Motor neuron (in vitro differentiated cells): ENCODE measurements at regions not wholly inside any gene's neighbourhood (a gene's known extent, or its start where the extent isn't known, plus 50 kb on each side); places are given as distances from the start of the nearest gene placed in this dataset.
"Not testable (repeated sequence)": the region's sequence is repeated elsewhere in the genome, so short reads cannot be mapped to it uniquely, and the experiment has no call there.

Experiments used
- ATAC-seq, 8 experiments: fragments of 200-7000 bp; cut with Tn5 transposase; replicated peaks in 6 of 8; 2 replicates each; pipeline ENCODE4 v1.8.0; 2021; ENCODE audit warnings: mild to moderate bottlenecking in 8 of 8, moderate library complexity in 8 of 8
- H3K27ac ChIP-seq, 2 donors: fragments of 250-450 bp; sonication (Bioruptor Pico); 2 replicates each; pipeline ENCODE4 v1.9.0; 2021; ENCODE audit warnings: antibody characterized with exemption in 2 of 2, mild to moderate bottlenecking in 2 of 2, moderate library complexity in 1 of 2
- H3K4me1 ChIP-seq, 2 donors: fragments of 250-450 bp; sonication (Bioruptor Pico); replicated peaks in 1 of 2; 2 replicates each; pipeline ENCODE4 v1.6.1; 2021; ENCODE audit warnings: antibody characterized with exemption in 2 of 2, mild to moderate bottlenecking in 2 of 2, moderate library complexity in 1 of 2
- H3K4me3 ChIP-seq, 5 donors: fragments of 250-450 bp; sonication (Bioruptor Pico); 2 replicates each; pipeline ENCODE4 v1.9.0; 2021; ENCODE audit warnings: antibody characterized with exemption in 5 of 5, mild to moderate bottlenecking in 5 of 5, moderate library complexity in 4 of 5
- WGBS, 10 experiments: fragments of 450-650 bp; shearing (Covaris generic); methylation state at CpG; one replicate each; pipeline ENCODE4 v1.0.0; 2022; 5-methylcytosine and 5-hydroxymethylcytosine counted together
- in situ Hi-C, 9 experiments: fragments of 400-800 bp; cut with MboI; loops; one replicate each; pipeline ENCODE4 v1.15.0; 2021; ENCODE audit warnings: low sequenced_read_pairs in 9 of 9, low pct_unique_long_range_greater_than_20kb in 2 of 9; ENCODE audit not compliant: unreplicated experiment in 9 of 9

- no peak for ATAC-seq
Observed at GRCh38 chr4:125573368-125573767, 258.6 kb downstream of the FAT4 start.

GRCh38 chr4:125573786-125574185, 259.0 kb downstream of the FAT4 start:
- WGBS, 10 experiments, result 60% methylated on average over 1 of the region's 1 CpG; no CpG with 5 or more reads in 8 of the 10 experiments
- Histone ChIP-seq H3K27ac (no peak overlapping the region), H3K4me1 (no peaks in the 10 kb centered on the region), H3K4me3 (no peak overlapping the region)
- ATAC-seq, result no peak
- in situ Hi-C loops, result no loop called here

More at GRCh38 chr4:125573368-125573767, 258.6 kb downstream of the FAT4 start:
- in situ Hi-C loops, result no loop called here
- H3K4me3 ChIP-seq, result no peak overlapping the region
- no peaks in the 10 kb centered on the region for H3K4me1 ChIP-seq
- 80 to 100% (median 100%) methylated on average over 1 to 2 of the region's 3 CpGs; no CpG with 5 or more reads in 5 of the 10 experiments for WGBS, 10 experiments
- H3K27ac ChIP-seq, result no peak overlapping the region

DNA sequence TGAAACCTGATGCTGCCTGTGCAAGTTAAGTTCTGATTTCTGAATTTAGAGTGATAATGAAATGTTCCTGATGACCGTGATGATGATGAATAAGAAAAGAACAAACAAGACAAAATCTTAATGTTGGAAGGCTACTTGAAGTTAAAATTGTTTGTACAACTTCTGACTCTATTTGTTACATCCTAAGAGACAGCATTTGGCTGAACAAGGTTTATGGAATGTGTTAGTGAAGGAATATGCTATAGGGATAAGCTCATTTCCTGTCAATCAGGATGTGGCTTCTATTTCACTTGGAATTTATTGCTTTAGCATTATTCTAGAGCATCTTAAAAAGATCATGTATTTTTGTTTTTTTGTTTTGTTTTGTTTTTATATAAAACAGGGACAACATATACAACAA, 267.5 kb downstream of the FAT4 start:
- in situ Hi-C loops, result no loop called here
- no peak for ATAC-seq
- WGBS, 10 experiments, result 50 to 100% (median 80%) methylated on average over 1 of the region's 1 CpG; no CpG with 5 or more reads in 5 of the 10 experiments
- Histone ChIP-seq H3K27ac (no peak overlapping the region), H3K4me3 (no peak overlapping the region), H3K4me1 (no peaks in the 10 kb centered on the region)

- Histone ChIP-seq H3K4me3 (no peak overlapping the region), H3K4me1 (no peaks in the 10 kb centered on the region), H3K27ac (no peak overlapping the region)
- in situ Hi-C loops, result no loop called here
- 57 to 100% (median 100%) methylated on average over 1 of the region's 1 CpG; no CpG with 5 or more reads in 5 of the 10 experiments for WGBS, 10 experiments
- no peak for ATAC-seq
Observed at GRCh38 chr4:125590158-125590557, 275.4 kb downstream of the FAT4 start.

- ATAC-seq, result no peak
- in situ Hi-C loops, result no loop called here
- Histone ChIP-seq H3K4me3 (no peak overlapping the region), H3K4me1 (no peaks in the 10 kb centered on the region), H3K27ac (no peak overlapping the region)
- WGBS, 10 experiments, result 86 to 100% (median 95%) methylated on average over 1 to 8 of the region's 8 CpGs
Observed at GRCh38 chr4:125591290-125591689, 276.5 kb downstream of the FAT4 start.

DNA sequence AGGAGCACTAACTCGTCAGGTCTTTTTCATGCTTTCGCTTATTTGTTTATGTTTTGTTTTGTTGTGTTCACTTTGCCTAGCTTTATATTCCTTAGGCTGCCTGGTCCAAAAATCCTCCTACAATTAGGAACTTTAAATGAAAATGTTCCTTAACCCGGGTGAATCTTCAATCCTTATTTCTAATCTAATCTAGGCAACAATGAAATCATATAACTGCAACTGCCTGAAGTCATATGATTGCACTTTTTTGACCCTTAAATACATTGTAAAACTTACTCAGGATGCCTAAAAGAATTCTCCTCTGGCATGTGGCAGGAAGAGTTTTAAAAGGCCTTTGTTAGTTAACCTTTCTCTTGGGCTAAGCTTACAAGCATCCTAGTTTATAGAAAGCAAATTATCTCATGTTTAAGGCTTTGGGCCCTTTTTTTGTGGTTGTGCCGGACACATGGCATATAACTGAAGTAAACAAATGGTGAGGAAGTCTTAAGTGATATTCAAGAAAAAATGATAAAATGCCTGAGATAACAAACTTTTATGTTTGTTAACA, 279.4 kb downstream of the FAT4 start:
- no peak overlapping the region for H3K4me3 ChIP-seq
- no peaks in the 10 kb centered on the region for H3K4me1 ChIP-seq
- in situ Hi-C loops, result no loop called here
- ATAC-seq, result no peak
- WGBS, 10 experiments, result 78 to 100% (median 88%) methylated on average over 1 to 4 of the region's 4 CpGs; no CpG with 5 or more reads in 1 of the 10 experiments
- no peak overlapping the region for H3K27ac ChIP-seq

GRCh38 chr4:125605926-125606325, 291.2 kb downstream of the FAT4 start:
- ATAC-seq, result peak in 2 of 8 experiments; percentile 85 to 94
- in situ Hi-C loops, H3K27ac ChIP-seq, H3K4me3 ChIP-seq, H3K4me1 ChIP-seq: not testable (repeated sequence)
- 25 to 100% (median 59%) methylated on average over 1 to 2 of the region's 2 CpGs; no CpG with 5 or more reads in 4 of the 10 experiments for WGBS, 10 experiments

DNA sequence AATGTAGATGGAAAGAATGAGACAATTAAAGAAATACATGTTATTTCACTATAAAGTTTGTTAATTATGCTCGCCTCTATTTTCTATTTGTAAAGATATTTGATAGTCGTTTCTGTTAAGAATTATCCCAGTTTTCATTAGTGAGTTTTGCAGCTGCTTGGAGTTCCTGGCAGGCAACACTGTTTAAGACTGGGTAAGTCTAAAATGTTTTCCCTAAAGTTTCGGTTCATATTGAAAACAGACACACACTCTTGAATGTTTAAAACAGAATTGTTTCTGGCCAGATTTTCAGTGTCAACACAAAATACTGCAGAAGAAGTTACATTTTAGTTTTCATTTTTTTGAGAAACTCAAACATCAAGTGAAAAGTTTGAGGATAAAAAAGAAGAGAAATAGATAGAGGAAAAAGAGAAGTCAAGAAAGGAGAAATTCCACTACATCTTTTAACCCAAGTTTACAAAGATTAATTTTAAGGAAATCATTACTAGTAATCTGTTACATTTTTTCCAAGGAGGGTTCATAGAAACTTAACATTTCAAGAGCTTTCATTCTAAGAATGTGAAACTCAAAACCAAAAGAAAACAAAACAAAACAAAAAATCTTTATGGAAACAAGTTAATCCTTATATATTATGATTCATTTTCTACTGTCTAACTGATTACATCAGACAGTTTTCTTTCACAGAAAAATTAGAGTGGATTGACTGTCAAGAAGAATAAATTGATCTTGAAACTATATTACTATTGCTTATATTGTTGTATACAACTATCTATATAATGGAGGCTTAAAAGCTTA, 305.5 kb downstream of the FAT4 start:
- in situ Hi-C loops, result no loop called here
- H3K4me1 ChIP-seq, result no peaks in the 10 kb centered on the region
- no peak overlapping the region for H3K4me3 ChIP-seq
- WGBS, 10 experiments, result 0 to 93% (median 68%) methylated on average over 2 to 3 of the region's 3 CpGs
- no peak overlapping the region for H3K27ac ChIP-seq
- peak in 1 of 8 experiments; percentile 22 for ATAC-seq

GRCh38 chr4:125624951-125625350, 310.2 kb downstream of the FAT4 start:
- Histone ChIP-seq H3K4me3 (no peak overlapping the region), H3K27ac (no peak overlapping the region), H3K4me1 (no peaks in the 10 kb centered on the region)
- 50% methylated on average over 1 of the region's 1 CpG; no CpG with 5 or more reads in 9 of the 10 experiments for WGBS, 10 experiments
- in situ Hi-C loops, result no loop called here
- no peak for ATAC-seq

DNA sequence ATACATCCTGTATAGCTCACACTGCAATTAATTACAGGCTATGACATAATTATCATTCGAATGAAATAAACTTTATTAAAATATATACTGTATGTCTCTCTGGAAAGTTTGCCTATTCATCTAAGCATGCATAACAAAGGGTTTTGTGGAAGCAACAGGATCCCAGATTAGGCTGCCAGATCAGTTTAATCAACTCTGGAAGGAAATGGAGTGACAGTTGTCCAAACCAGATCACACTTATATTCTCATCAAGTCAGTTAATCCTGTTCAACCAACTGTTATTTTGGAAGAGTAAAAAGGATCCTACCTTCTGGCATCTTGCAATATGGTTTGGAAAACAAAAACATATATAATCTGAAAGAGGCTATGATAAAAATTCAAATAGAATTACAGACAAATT, 312.2 kb downstream of the FAT4 start:
- WGBS, 10 experiments, result 11 to 89% (median 50%) methylated on average over 1 of the region's 1 CpG; no CpG with 5 or more reads in 5 of the 10 experiments
- in situ Hi-C loops, result no loop called here
- no peak for ATAC-seq

DNA sequence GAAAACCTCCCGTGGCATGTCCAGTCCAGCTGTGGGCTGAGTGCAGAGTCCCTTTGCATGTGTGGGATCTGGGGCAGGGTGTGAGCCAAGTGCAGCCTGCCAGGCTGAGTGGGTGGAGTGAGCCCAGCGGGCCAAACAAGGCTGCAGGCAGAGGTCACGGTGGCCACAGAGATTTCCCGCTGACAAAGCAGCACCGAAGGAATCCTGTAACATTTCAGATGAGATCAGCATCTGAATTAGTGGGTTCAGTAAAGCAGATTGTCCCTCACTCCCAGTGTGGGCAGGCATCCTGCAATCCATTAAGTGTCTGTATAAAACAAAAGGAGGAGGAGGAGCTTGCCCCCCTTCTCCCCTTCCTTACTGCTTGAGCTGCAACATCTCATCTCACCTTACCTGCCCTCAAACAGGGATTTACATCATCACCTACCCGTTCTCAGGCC, 324.4 kb downstream of the FAT4 start:
- Histone ChIP-seq H3K4me1 (peaks cover 5 to 7% of the 10 kb centered on the region in 2 donors), H3K27ac (no peak overlapping the region), H3K4me3 (no peak overlapping the region)
- ATAC-seq, result peak; percentile 50 to 95 (median 91)
- in situ Hi-C loops, result no loop called here
- WGBS, 10 experiments, result 0 to 60% (median 17%) methylated on average over 1 to 4 of the region's 6 CpGs

More for the DNA sequence above, 312.2 kb downstream of the FAT4 start:
- Histone ChIP-seq H3K4me1 (no peaks in the 10 kb centered on the region), H3K27ac (no peak overlapping the region), H3K4me3 (no peak overlapping the region)

GRCh38 chr4:125641611-125642010, 326.9 kb downstream of the FAT4 start:
- WGBS, 10 experiments, result 29 to 100% (median 57%) methylated on average over 1 of the region's 1 CpG
- no peak for ATAC-seq
- Histone ChIP-seq H3K4me1 (peaks cover 5 to 7% of the 10 kb centered on the region in 2 donors), H3K27ac (no peak overlapping the region), H3K4me3 (no peak overlapping the region)
- in situ Hi-C loops, result no loop called here

- ATAC-seq, result no peak
- 70 to 100% (median 86%) methylated on average over 1 to 5 of the region's 5 CpGs; no CpG with 5 or more reads in 4 of the 10 experiments for WGBS, 10 experiments
- Histone ChIP-seq H3K4me3 (no peak overlapping the region), H3K27ac (no peak overlapping the region), H3K4me1 (peaks cover 5 to 7% of the 10 kb centered on the region in 2 donors)
- in situ Hi-C loops, result no loop called here
Observed at GRCh38 chr4:125642645-125643044, 327.9 kb downstream of the FAT4 start.
